HG02884 (cell line): ENCODE measurements at regions not wholly inside any gene's neighbourhood (a gene's known extent, or its start where the extent isn't known, plus 50 kb on each side); places are given as distances from the start of the nearest gene placed in this dataset.

Experiments
- ATAC-seq: cut with Tn5 transposase; IDR thresholded peaks from one replicate; pipeline ENCODE4 v1.9.1; 2021; ENCODE audit warnings: mild to moderate bottlenecking, moderate library complexity; ENCODE audit not compliant: unreplicated experiment

- ATAC-seq = no peak
Measured at GRCh38 chr3:118262800-118263402, 771.7 kb downstream of the IGSF11 start.

GRCh38 chr3:118267588-118267987 is 767.1 kb downstream of the IGSF11 start:
- ATAC-seq = no peak

GRCh38 chr3:118269537-118270125 is 765.0 kb downstream of the IGSF11 start:
- ATAC-seq = no peak

- ATAC-seq = no peak
Measured at GRCh38 chr3:118272991-118273390, 761.7 kb downstream of the IGSF11 start.

GRCh38 chr3:118277814-118278213 is 756.8 kb downstream of the IGSF11 start:
- ATAC-seq = no peak

GRCh38 chr3:118292841-118293240 is 741.8 kb downstream of the IGSF11 start:
- no peak for ATAC-seq

GRCh38 chr3:118298133-118298532 is 736.5 kb downstream of the IGSF11 start:
- no peak for ATAC-seq

GRCh38 chr3:118304557-118304956 is 730.1 kb downstream of the IGSF11 start:
- ATAC-seq = no peak

GRCh38 chr3:118332699-118333098 is 701.9 kb downstream of the IGSF11 start:
- ATAC-seq = no peak

GRCh38 chr3:118337649-118338048 is 697.0 kb downstream of the IGSF11 start:
- no peak for ATAC-seq

- no peak for ATAC-seq
Measured at GRCh38 chr3:118347396-118348168, 687.1 kb downstream of the IGSF11 start.

GRCh38 chr3:118348169-118348557 is 686.5 kb downstream of the IGSF11 start:
- ATAC-seq = no peak

- no peak for ATAC-seq
Measured at GRCh38 chr3:118354556-118354955, 680.1 kb downstream of the IGSF11 start.

GRCh38 chr3:118369892-118370491 is 664.7 kb downstream of the IGSF11 start:
- ATAC-seq = no peak

GRCh38 chr3:118380576-118380975 is 654.1 kb downstream of the IGSF11 start:
- ATAC-seq = no peak

GRCh38 chr3:118396491-118396890 is 638.2 kb downstream of the IGSF11 start:
- no peak for ATAC-seq

GRCh38 chr3:118400086-118400485 is 634.6 kb downstream of the IGSF11 start:
- no peak for ATAC-seq

GRCh38 chr3:118400886-118401285 is 633.8 kb downstream of the IGSF11 start:
- ATAC-seq = no peak

- ATAC-seq = no peak
Measured at GRCh38 chr3:118401887-118402286, 632.8 kb downstream of the IGSF11 start.

GRCh38 chr3:118402971-118403370 is 631.7 kb downstream of the IGSF11 start:
- ATAC-seq = no peak

GRCh38 chr3:118406562-118406961 is 628.1 kb downstream of the IGSF11 start:
- ATAC-seq = no peak

GRCh38 chr3:118408431-118408830 is 626.2 kb downstream of the IGSF11 start:
- no peak for ATAC-seq
